ENCODE measurements at regions not wholly inside any gene's neighbourhood (a gene's known extent, or its start where the extent isn't known, plus 50 kb on each side); places are given as distances from the start of the nearest gene placed in this dataset.

DNA sequence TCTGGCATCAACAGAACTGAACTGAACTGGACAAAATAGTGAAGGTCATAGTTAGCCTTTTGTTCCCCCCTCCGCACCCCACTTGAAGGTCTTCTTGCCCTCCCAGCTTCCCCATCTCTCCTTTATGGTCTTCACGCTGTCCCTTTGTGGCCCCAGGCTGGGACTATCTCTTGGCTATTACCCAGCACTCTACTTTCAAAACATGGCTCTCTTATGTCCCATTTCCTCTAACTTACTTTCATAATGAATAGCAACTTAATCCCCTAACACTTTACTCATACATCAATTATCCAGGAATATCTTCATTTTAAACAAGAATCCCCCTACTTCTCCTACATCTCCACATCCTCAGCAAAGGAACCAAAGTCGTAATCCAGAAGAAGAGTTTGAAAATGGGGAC, 135.3 kb upstream of the ITGB1 start (continued):
- TF ChIP-seq CBX8 (IDR thresholded peaks at IDR 0.05; ENCODE audit: borderline replicate concordance, low read depth, low read length): no peak
- TF ChIP-seq SIX5 (IDR thresholded peaks at IDR 0.05; ENCODE audit: low read depth, low read length): no peak
- no peak for TF ChIP-seq GABPA (IDR thresholded peaks at IDR 0.05; ENCODE audit: borderline replicate concordance, insufficient read depth, low read length)
- TF ChIP-seq JUND (IDR thresholded peaks at IDR 0.05; ENCODE audit: low read length): no peak

Data from H1 (cell line).